Endothelial cell of umbilical vein (primary cell): ENCODE measurements at regions not wholly inside any gene's neighbourhood (a gene's known extent, or its start where the extent isn't known, plus 50 kb on each side); places are given as distances from the start of the nearest gene placed in this dataset.

Source experiments
- BruUV-seq: library from RNA; stranded (reverse); fragments of 400-500 nt; replicated peaks from 2 replicates; lab custom pipeline; 2021; lab: Mats Ljungman, UMichigan
- CTCF ChIA-PET: fragments of 300-600, 350-600 bp; sonication (Branson Sonifier 250); formaldehyde crosslinking; loops from one replicate; lab custom pipeline; 2021; ENCODE audit warnings: antibody characterized with exemption, inconsistent platforms; lab: Charles Lee
- POLR2A ChIA-PET: fragments of 300-600, 350-600 bp; sonication (Branson Sonifier 250); formaldehyde crosslinking; loops from one replicate; lab custom pipeline; 2021; ENCODE audit warnings: antibody characterized with exemption, inconsistent platforms; lab: Charles Lee
- DNase-seq: peaks from one replicate; pipeline ENCODE4 v3.0.0-alpha.2; 2011; ENCODE audit warnings: low read depth, low spot score
- FAIRE-seq: peaks from 2 replicates; lab custom pipeline; 2011; peaks lifted over from hg19 to GRCh38; lab: Jason Lieb, UNC
- H2AFZ ChIP-seq: 2 replicates; pipeline ENCODE4 v1.6.0; 2012; ENCODE audit warnings: low read depth, low read length, control low read depth, inconsistent platforms
- H3K27ac ChIP-seq: 2 replicates; pipeline ENCODE4 v1.5.1; 2011; ENCODE audit warnings: low read depth, mild to moderate bottlenecking, control low read depth, low read length, moderate library complexity; ENCODE audit not compliant: insufficient read depth
- H3K27me3 ChIP-seq, 2 experiments: 2 replicates each; pipeline versions ENCODE4 v1.6.0 to v1.6.1; 2011; ENCODE audit warnings: low read length in 2 of 2, mixed read lengths in 1 of 2; ENCODE audit not compliant: control insufficient read depth in 2 of 2, insufficient read depth in 2 of 2
- H3K36me3 ChIP-seq, 2 experiments: 2 replicates in 1 of 2; 3 replicates in 1 of 2; pipeline ENCODE4 v1.5.1; 2011; ENCODE audit warnings: low read length in 2 of 2, mild to moderate bottlenecking in 1 of 2, moderate library complexity in 1 of 2; ENCODE audit not compliant: control insufficient read depth in 2 of 2, insufficient read depth in 2 of 2; ENCODE audit errors: extremely low read depth in 1 of 2
- H3K4me1 ChIP-seq: 3 replicates; pipeline ENCODE4 v1.5.1; 2011; ENCODE audit warnings: mild to moderate bottlenecking, low read length; ENCODE audit not compliant: control insufficient read depth, insufficient read depth; ENCODE audit errors: extremely low read depth
- H3K4me2 ChIP-seq: 2 replicates; pipeline ENCODE4 v1.6.1; 2011; ENCODE audit warnings: low read length, control low read depth, mixed read lengths; ENCODE audit not compliant: insufficient read depth
- H3K4me3 ChIP-seq, 3 experiments: fragments of 200-600 bp in 1 of 3; sonication (generic), shearing (Covaris generic) in 1 of 3; replicated peaks in 1 of 3; 2 replicates each; pipeline ENCODE4 v1.5.1; 2011 to 2016; ENCODE audit warnings: control low read depth in 3 of 3, low read length in 3 of 3, mild to moderate bottlenecking in 2 of 3, inconsistent platforms in 1 of 3, low read depth in 1 of 3, moderate library complexity in 1 of 3; ENCODE audit not compliant: insufficient read depth in 1 of 3
- H3K79me2 ChIP-seq: 2 replicates; pipeline ENCODE4 v1.6.0; 2012; ENCODE audit warnings: low read length, inconsistent platforms; ENCODE audit not compliant: control insufficient read depth, insufficient read depth
- H3K9ac ChIP-seq: replicated peaks from 2 replicates; pipeline ENCODE3; 2011; ENCODE audit warnings: low read length, control low read depth; ENCODE audit not compliant: insufficient read depth; ENCODE audit errors: extremely low read depth
- H3K9me1 ChIP-seq: replicated peaks from 3 replicates; pipeline ENCODE4 v1.6.0; 2011; ENCODE audit warnings: mild to moderate bottlenecking, low read length; ENCODE audit not compliant: control insufficient read depth, insufficient read depth; ENCODE audit errors: extremely low read depth
- H3K9me3 ChIP-seq: replicated peaks from 2 replicates; pipeline ENCODE4 v1.5.1; 2012; ENCODE audit warnings: low read length, inconsistent platforms; ENCODE audit not compliant: control insufficient read depth, insufficient read depth
- H4K20me1 ChIP-seq: replicated peaks from 2 replicates; pipeline ENCODE3; 2011; ENCODE audit warnings: mild to moderate bottlenecking, low read length; ENCODE audit not compliant: control insufficient read depth, insufficient read depth; ENCODE audit errors: extremely low read depth
- EZH2 ChIP-seq: IDR thresholded peaks from 2 replicates; pipeline ENCODE4 v1.6.1; 2012; ENCODE audit warnings: borderline replicate concordance, low read depth, mild to moderate bottlenecking, moderate library complexity, low read length, inconsistent platforms; ENCODE audit not compliant: severe bottlenecking
- FOS ChIP-seq: IDR thresholded peaks from 2 replicates; pipeline ENCODE4 v1.6.1; 2011; ENCODE audit warnings: mild to moderate bottlenecking, low read length, moderate library complexity, borderline replicate concordance; ENCODE audit not compliant: insufficient read depth
- GATA2 ChIP-seq: IDR thresholded peaks from 2 replicates; pipeline ENCODE4 v1.7.0; 2011; ENCODE audit warnings: low read depth, mild to moderate bottlenecking, moderate library complexity, mixed read lengths, low read length; ENCODE audit not compliant: insufficient read length, insufficient read depth
- JUN ChIP-seq: IDR thresholded peaks from 2 replicates; pipeline ENCODE4 v1.6.1; 2011; ENCODE audit warnings: borderline replicate concordance, low read depth; ENCODE audit not compliant: insufficient read length, insufficient read depth
- MYC ChIP-seq: IDR thresholded peaks from one replicate; pipeline ENCODE4 v1.6.1; 2011; ENCODE audit warnings: mild to moderate bottlenecking, low read depth, low read length
- POLR2A ChIP-seq: IDR thresholded peaks from 2 replicates; pipeline ENCODE4 v1.6.1; 2012; ENCODE audit warnings: low read depth, mild to moderate bottlenecking, control low read depth, low read length
- POLR2AphosphoS5 ChIP-seq: IDR thresholded peaks from 2 replicates; pipeline ENCODE4 v1.6.1; 2012; ENCODE audit warnings: low read depth, mild to moderate bottlenecking, control low read depth, low read length, moderate library complexity; ENCODE audit not compliant: insufficient read depth
- dilution Hi-C: fragments of 300-500 bp; cut with MboI; formaldehyde crosslinking; loops from one replicate; pipeline ENCODE4 v1.15.0; 2019; ENCODE audit warnings: low sequenced_read_pairs; ENCODE audit not compliant: extremely low pct_ligation_motif_present
- intact Hi-C: fragments of 100-400 bp; cut with micrococcal nuclease; formaldehyde crosslinking; loops from one replicate; pipeline ENCODE4 v1.10.0; 2022
- TF ChIP-seq, protein P1 (sequence below): IDR thresholded peaks from 2 replicates; pipeline ENCODE4 v1.6.1; 2011; ENCODE audit not compliant: insufficient read depth, insufficient read length
- TF ChIP-seq, protein P2 (sequence below), 2 donors: IDR thresholded peaks; 1 replicate in 1 of 2; 2 replicates in 1 of 2; pipeline ENCODE4 v1.5.1; 2011; ENCODE audit warnings: low read length in 2 of 2, mild to moderate bottlenecking in 2 of 2, moderate library complexity in 2 of 2, control low read depth in 1 of 2, inconsistent platforms in 1 of 2, low read depth in 1 of 2; ENCODE audit not compliant: insufficient read depth in 1 of 2; ENCODE audit errors: extremely low read depth in 1 of 2

DNA sequence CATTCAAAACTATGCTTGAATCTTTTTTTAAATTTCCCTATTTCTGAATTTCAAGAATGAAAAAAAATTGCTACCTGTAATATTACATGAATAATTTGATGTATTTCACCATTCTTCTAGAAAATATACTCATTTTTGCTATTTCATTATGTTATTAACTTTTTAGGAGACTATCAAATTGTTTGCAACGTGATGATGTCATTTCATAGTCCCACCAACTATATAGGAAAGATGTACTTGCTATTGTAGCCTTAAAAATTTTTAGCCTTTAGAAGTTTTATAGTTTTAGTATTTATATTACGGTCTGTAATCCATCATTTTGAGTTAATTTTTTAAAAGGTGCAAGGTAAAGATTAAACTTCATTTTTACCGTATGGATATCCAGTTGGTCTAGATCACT, 81.4 kb upstream of the AHI1 start:
- POLR2A ChIA-PET, result no interaction called here
- intact Hi-C loops, result no loop called here

More for the DNA sequence above, 81.4 kb upstream of the AHI1 start:
- H3K4me3 ChIP-seq, result no peak overlapping the region
- DNase-seq (no peak), FAIRE-seq (no peak)
- no peak overlapping the region for H3K9ac ChIP-seq
- no peak overlapping the region for H3K27ac ChIP-seq
- no peaks in the 10 kb centered on the region for H3K79me2 ChIP-seq
- H4K20me1 ChIP-seq, result no peaks in the 10 kb centered on the region
- no peaks in the 10 kb centered on the region for H3K9me3 ChIP-seq
- no peak overlapping the region for H2AFZ ChIP-seq
- no peak overlapping the region for H3K4me2 ChIP-seq
- dilution Hi-C loops, result no loop called here
- H3K4me1 ChIP-seq, result no peaks in the 10 kb centered on the region
- BruUV-seq, result no TSS peak
- TF ChIP-seq POLR2A (no peak), GATA2 (no peak), JUN (no peak), MYC (no peak), FOS (no peak), EZH2 (no peak), POLR2AphosphoS5 (no peak)
- TF ChIP-seq, protein P1, sequence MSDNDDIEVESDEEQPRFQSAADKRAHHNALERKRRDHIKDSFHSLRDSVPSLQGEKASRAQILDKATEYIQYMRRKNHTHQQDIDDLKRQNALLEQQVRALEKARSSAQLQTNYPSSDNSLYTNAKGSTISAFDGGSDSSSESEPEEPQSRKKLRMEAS, result no peak
- TF ChIP-seq, protein P2, sequence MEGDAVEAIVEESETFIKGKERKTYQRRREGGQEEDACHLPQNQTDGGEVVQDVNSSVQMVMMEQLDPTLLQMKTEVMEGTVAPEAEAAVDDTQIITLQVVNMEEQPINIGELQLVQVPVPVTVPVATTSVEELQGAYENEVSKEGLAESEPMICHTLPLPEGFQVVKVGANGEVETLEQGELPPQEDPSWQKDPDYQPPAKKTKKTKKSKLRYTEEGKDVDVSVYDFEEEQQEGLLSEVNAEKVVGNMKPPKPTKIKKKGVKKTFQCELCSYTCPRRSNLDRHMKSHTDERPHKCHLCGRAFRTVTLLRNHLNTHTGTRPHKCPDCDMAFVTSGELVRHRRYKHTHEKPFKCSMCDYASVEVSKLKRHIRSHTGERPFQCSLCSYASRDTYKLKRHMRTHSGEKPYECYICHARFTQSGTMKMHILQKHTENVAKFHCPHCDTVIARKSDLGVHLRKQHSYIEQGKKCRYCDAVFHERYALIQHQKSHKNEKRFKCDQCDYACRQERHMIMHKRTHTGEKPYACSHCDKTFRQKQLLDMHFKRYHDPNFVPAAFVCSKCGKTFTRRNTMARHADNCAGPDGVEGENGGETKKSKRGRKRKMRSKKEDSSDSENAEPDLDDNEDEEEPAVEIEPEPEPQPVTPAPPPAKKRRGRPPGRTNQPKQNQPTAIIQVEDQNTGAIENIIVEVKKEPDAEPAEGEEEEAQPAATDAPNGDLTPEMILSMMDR (IDR thresholded peaks at IDR 0.05; ENCODE audit: extremely low read depth in 1 of 2, insufficient read depth in 1 of 2, low read depth in 1 of 2, low read length in 2 of 2), result no peak
- H3K27me3 ChIP-seq, result no peaks in the 10 kb centered on the region
- CTCF ChIA-PET, result no interaction called here
- no peaks in the 10 kb centered on the region for H3K9me1 ChIP-seq
- H3K36me3 ChIP-seq, result no peaks in the 10 kb centered on the region
